WTC11 (cell line): ENCODE measurements at regions not wholly inside any gene's neighbourhood (a gene's known extent, or its start where the extent isn't known, plus 50 kb on each side); places are given as distances from the start of the nearest gene placed in this dataset.

Experiments
- ATAC-seq: fragments of 200-7000 bp; cut with Tn5 transposase; 2 replicates; pipeline ENCODE4 v1.10.0; 2021; ENCODE audit warnings: mild to moderate bottlenecking, moderate library complexity
- CTCF ChIA-PET: fragments of 300-600 bp; sonication (Branson Sonifier 250); formaldehyde crosslinking; loops from one replicate; lab custom pipeline; 2021; ENCODE audit warnings: antibody characterized with exemption; lab: Charles Lee
- POLR2A ChIA-PET: fragments of 350-600 bp; sonication (Branson Sonifier 250); formaldehyde crosslinking; loops from one replicate; lab custom pipeline; 2021; ENCODE audit warnings: antibody characterized with exemption; lab: Charles Lee
- DNase-seq: peaks from one replicate; pipeline ENCODE4 v3.0.0; 2021; ENCODE audit warnings: low spot score
- H3K27ac Mint-ChIP-seq: 2 replicates; pipeline ENCODE4 v1.8.0; 2021; ENCODE audit warnings: mixed read lengths
- H3K27me3 Mint-ChIP-seq: 2 replicates; pipeline ENCODE4 v1.8.0; 2021; ENCODE audit warnings: low read depth, mild to moderate bottlenecking, moderate library complexity, mixed read lengths
- H3K36me3 Mint-ChIP-seq: 2 replicates; pipeline ENCODE4 v1.8.0; 2021; ENCODE audit warnings: mixed read lengths
- H3K4me1 Mint-ChIP-seq: 2 replicates; pipeline ENCODE4 v1.8.0; 2022; ENCODE audit warnings: mixed read lengths
- H3K4me3 Mint-ChIP-seq: 2 replicates; pipeline ENCODE4 v1.8.0; 2021; ENCODE audit warnings: mild to moderate bottlenecking, moderate library complexity, mixed read lengths
- H3K9me3 Mint-ChIP-seq: 2 replicates; pipeline ENCODE4 v1.8.0; 2021; ENCODE audit warnings: mixed read lengths
- EMX1 ChIP-seq: fragments of 250-450 bp; sonication (Bioruptor Pico); IDR thresholded peaks from 2 replicates; pipeline ENCODE4 v1.8.0; 2021; ENCODE audit warnings: mild to moderate bottlenecking
- GRHL2 ChIP-seq: fragments of 250-450 bp; sonication (Bioruptor Pico); IDR thresholded peaks from 2 replicates; pipeline ENCODE4 v1.8.0; 2022; ENCODE audit warnings: mild to moderate bottlenecking, moderate library complexity; ENCODE audit not compliant: insufficient replicate concordance, severe bottlenecking
- GTF2I ChIP-seq: fragments of 250-450 bp; sonication (Bioruptor Pico); conservative IDR thresholded peaks from 2 replicates; pipeline ENCODE4 v1.4.0; 2021; ENCODE audit warnings: mild to moderate bottlenecking
- NFYB ChIP-seq: sonication (generic); formaldehyde crosslinking; conservative IDR thresholded peaks from 2 replicates; pipeline ENCODE4 v1.8.0; 2022; ENCODE audit warnings: low read depth, missing genetic modification reagents
- RORB ChIP-seq: fragments of 250-450 bp; sonication (Bioruptor Pico); IDR thresholded peaks from 2 replicates; pipeline ENCODE4 v1.9.0; 2021; ENCODE audit warnings: mild to moderate bottlenecking
- SMAD3 ChIP-seq: sonication (generic); formaldehyde crosslinking; IDR thresholded peaks from 2 replicates; pipeline ENCODE4 v1.8.0; 2022; ENCODE audit warnings: missing genetic modification reagents, mild to moderate bottlenecking, borderline replicate concordance
- SMAD4 ChIP-seq: sonication (generic); formaldehyde crosslinking; IDR thresholded peaks from 2 replicates; pipeline ENCODE4 v1.8.0; 2022; ENCODE audit warnings: mild to moderate bottlenecking, missing genetic modification reagents
- SP1 ChIP-seq: sonication (generic); formaldehyde crosslinking; conservative IDR thresholded peaks from 2 replicates; pipeline ENCODE4 v1.8.1; 2022; ENCODE audit warnings: missing genetic modification reagents
- ZNF219 ChIP-seq: sonication (generic); formaldehyde crosslinking; IDR thresholded peaks from 2 replicates; pipeline ENCODE4 v1.8.0; 2023; ENCODE audit warnings: missing genetic modification reagents, mild to moderate bottlenecking, borderline replicate concordance
- ZNF232 ChIP-seq: sonication (generic); formaldehyde crosslinking; IDR thresholded peaks from 2 replicates; pipeline ENCODE4 v1.8.0; 2022; ENCODE audit warnings: mild to moderate bottlenecking, missing genetic modification reagents
- TF ChIP-seq, protein P1 (sequence below): sonication (generic); formaldehyde crosslinking; IDR thresholded peaks from 2 replicates; pipeline ENCODE4 v1.8.0; 2022; ENCODE audit warnings: mild to moderate bottlenecking, missing genetic modification reagents
- TF ChIP-seq, protein P2 (sequence below): sonication (generic); formaldehyde crosslinking; IDR thresholded peaks from 2 replicates; pipeline ENCODE4 v1.8.1; 2022; ENCODE audit warnings: low read depth, mild to moderate bottlenecking, moderate library complexity, missing genetic modification reagents, borderline replicate concordance
- TF ChIP-seq, protein P3 (sequence below): fragments of 250-450 bp; sonication (Bioruptor Pico); IDR thresholded peaks from 2 replicates; pipeline ENCODE4 v1.9.0; 2021; ENCODE audit warnings: moderate library complexity, mild to moderate bottlenecking, inconsistent platforms, borderline replicate concordance
- TF ChIP-seq, protein P4 (sequence below): sonication (generic); formaldehyde crosslinking; IDR thresholded peaks from 2 replicates; pipeline ENCODE4 v1.8.0; 2023; ENCODE audit warnings: missing genetic modification reagents
- TF ChIP-seq, protein P5 (sequence below): sonication (generic); formaldehyde crosslinking; IDR thresholded peaks from 2 replicates; pipeline ENCODE4 v1.8.0; 2022; ENCODE audit warnings: missing genetic modification reagents
- TF ChIP-seq, protein P6 (sequence below): sonication (generic); formaldehyde crosslinking; IDR thresholded peaks from 2 replicates; pipeline ENCODE4 v1.8.1; 2023; ENCODE audit warnings: mild to moderate bottlenecking, missing genetic modification reagents, moderate library complexity
- TF ChIP-seq, protein P7 (sequence below): fragments of 200-600 bp; IDR thresholded peaks from 2 replicates; pipeline ENCODE4 v1.8.0; 2022; ENCODE audit warnings: antibody characterized with exemption
- TF ChIP-seq, protein P8 (sequence below): sonication (generic); formaldehyde crosslinking; IDR thresholded peaks from 2 replicates; pipeline ENCODE4 v1.8.0; 2022; ENCODE audit warnings: mild to moderate bottlenecking, missing genetic modification reagents
- TF ChIP-seq, protein P9 (sequence below): sonication (generic); formaldehyde crosslinking; IDR thresholded peaks from 2 replicates; pipeline ENCODE4 v1.8.1; 2022; ENCODE audit warnings: low read depth, missing genetic modification reagents, borderline replicate concordance

DNA sequence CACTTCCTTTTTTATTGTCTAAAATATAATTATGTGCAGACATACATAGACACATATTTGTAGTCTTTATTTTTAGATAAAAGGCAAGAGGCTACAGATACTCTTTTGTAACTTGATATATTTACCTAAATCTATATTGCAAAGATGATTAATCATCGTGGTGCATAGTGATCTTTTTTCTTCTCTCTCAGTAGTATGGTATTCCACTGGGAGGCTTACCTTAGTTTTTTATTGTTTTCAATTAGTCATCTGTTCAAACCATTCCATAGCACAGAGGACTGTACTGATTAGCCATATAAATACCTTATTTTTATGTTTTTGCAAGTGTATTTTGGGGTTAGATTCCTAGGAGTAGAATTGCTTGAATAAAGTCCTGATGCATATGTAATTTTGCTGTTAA, 619.7 kb downstream of the GRXCR1 start:
- H3K36me3 Mint-ChIP-seq: peaks cover 14% of the 10 kb centered on the region

DNA sequence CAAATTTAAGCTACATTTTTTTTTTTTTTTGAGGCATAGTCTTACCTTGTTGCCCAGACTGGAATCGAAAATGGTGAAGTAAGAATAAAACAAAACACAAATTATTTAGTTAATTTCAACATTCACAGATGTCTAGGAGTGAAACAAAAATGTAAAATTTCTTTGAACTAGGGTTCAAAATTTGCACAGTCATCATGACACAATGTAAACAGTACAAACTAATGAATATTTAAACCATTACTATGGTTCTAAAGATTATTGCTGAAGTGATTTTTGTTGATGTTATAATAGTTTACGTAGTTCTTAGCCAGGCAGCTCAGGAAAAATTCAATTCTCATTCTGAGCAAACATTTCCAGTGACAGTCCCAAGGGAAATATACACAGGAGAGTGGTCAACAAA, 633.1 kb downstream of the GRXCR1 start:
- DNase-seq: no peak
- no peak for ATAC-seq
- Mint-ChIP-seq H3K36me3 (peaks cover 3% of the 10 kb centered on the region), H3K27me3 (no peaks in the 10 kb centered on the region; the same call in 1 of the 2 replicates), H3K4me3 (no peak overlapping the region), H3K27ac (no peak overlapping the region), H3K4me1 (0 out of 2 replicates have a peak, but pooled peaks cover 2% of the 10 kb centered on the region), H3K9me3 (peaks cover 5% of the 10 kb centered on the region)
- TF ChIP-seq, protein P1, sequence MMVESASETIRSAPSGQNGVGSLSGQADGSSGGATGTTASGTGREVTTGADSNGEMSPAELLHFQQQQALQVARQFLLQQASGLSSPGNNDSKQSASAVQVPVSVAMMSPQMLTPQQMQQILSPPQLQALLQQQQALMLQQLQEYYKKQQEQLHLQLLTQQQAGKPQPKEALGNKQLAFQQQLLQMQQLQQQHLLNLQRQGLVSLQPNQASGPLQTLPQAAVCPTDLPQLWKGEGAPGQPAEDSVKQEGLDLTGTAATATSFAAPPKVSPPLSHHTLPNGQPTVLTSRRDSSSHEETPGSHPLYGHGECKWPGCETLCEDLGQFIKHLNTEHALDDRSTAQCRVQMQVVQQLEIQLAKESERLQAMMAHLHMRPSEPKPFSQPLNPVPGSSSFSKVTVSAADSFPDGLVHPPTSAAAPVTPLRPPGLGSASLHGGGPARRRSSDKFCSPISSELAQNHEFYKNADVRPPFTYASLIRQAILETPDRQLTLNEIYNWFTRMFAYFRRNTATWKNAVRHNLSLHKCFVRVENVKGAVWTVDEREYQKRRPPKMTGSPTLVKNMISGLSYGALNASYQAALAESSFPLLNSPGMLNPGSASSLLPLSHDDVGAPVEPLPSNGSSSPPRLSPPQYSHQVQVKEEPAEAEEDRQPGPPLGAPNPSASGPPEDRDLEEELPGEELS (CRISPR knock-in tag): no peak
- TF ChIP-seq SP1 (no peak), EMX1 (CRISPR knock-in tag) (no peak), SMAD3 (CRISPR knock-in tag) (no peak), GTF2I (CRISPR knock-in tag) (no peak), RORB (no peak), ZNF232 (CRISPR knock-in tag) (no peak)
- TF ChIP-seq, protein P2, sequence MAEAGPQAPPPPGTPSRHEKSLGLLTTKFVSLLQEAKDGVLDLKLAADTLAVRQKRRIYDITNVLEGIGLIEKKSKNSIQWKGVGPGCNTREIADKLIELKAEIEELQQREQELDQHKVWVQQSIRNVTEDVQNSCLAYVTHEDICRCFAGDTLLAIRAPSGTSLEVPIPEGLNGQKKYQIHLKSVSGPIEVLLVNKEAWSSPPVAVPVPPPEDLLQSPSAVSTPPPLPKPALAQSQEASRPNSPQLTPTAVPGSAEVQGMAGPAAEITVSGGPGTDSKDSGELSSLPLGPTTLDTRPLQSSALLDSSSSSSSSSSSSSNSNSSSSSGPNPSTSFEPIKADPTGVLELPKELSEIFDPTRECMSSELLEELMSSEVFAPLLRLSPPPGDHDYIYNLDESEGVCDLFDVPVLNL: no peak
- TF ChIP-seq, protein P3, sequence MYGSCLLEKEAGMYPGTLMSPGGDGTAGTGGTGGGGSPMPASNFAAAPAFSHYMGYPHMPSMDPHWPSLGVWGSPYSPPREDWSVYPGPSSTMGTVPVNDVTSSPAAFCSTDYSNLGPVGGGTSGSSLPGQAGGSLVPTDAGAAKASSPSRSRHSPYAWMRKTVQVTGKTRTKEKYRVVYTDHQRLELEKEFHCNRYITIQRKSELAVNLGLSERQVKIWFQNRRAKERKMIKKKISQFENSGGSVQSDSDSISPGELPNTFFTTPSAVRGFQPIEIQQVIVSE: no peak
- TF ChIP-seq, protein P4, sequence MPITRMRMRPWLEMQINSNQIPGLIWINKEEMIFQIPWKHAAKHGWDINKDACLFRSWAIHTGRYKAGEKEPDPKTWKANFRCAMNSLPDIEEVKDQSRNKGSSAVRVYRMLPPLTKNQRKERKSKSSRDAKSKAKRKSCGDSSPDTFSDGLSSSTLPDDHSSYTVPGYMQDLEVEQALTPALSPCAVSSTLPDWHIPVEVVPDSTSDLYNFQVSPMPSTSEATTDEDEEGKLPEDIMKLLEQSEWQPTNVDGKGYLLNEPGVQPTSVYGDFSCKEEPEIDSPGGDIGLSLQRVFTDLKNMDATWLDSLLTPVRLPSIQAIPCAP: no peak
- TF ChIP-seq, protein P5, sequence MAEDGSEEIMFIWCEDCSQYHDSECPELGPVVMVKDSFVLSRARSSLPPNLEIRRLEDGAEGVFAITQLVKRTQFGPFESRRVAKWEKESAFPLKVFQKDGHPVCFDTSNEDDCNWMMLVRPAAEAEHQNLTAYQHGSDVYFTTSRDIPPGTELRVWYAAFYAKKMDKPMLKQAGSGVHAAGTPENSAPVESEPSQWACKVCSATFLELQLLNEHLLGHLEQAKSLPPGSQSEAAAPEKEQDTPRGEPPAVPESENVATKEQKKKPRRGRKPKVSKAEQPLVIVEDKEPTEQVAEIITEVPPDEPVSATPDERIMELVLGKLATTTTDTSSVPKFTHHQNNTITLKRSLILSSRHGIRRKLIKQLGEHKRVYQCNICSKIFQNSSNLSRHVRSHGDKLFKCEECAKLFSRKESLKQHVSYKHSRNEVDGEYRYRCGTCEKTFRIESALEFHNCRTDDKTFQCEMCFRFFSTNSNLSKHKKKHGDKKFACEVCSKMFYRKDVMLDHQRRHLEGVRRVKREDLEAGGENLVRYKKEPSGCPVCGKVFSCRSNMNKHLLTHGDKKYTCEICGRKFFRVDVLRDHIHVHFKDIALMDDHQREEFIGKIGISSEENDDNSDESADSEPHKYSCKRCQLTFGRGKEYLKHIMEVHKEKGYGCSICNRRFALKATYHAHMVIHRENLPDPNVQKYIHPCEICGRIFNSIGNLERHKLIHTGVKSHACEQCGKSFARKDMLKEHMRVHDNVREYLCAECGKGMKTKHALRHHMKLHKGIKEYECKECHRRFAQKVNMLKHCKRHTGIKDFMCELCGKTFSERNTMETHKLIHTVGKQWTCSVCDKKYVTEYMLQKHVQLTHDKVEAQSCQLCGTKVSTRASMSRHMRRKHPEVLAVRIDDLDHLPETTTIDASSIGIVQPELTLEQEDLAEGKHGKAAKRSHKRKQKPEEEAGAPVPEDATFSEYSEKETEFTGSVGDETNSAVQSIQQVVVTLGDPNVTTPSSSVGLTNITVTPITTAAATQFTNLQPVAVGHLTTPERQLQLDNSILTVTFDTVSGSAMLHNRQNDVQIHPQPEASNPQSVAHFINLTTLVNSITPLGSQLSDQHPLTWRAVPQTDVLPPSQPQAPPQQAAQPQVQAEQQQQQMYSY (CRISPR knock-in tag): no peak
- POLR2A ChIA-PET: no interaction called here
- CTCF ChIA-PET: no interaction called here

More for the DNA sequence above, 619.7 kb downstream of the GRXCR1 start:
- DNase-seq: no peak
- no peak for ATAC-seq
- no peak overlapping the region for H3K27ac Mint-ChIP-seq
- POLR2A ChIA-PET: no interaction called here
- no peaks in the 10 kb centered on the region for H3K27me3 Mint-ChIP-seq
- no peak overlapping the region for H3K4me3 Mint-ChIP-seq
- H3K4me1 Mint-ChIP-seq: no peaks in the 10 kb centered on the region
- TF ChIP-seq, protein P6, sequence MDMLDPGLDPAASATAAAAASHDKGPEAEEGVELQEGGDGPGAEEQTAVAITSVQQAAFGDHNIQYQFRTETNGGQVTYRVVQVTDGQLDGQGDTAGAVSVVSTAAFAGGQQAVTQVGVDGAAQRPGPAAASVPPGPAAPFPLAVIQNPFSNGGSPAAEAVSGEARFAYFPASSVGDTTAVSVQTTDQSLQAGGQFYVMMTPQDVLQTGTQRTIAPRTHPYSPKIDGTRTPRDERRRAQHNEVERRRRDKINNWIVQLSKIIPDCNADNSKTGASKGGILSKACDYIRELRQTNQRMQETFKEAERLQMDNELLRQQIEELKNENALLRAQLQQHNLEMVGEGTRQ (CRISPR knock-in tag): no peak
- H3K9me3 Mint-ChIP-seq: peaks cover 50% of the 10 kb centered on the region
- CTCF ChIA-PET: no interaction called here

DNA sequence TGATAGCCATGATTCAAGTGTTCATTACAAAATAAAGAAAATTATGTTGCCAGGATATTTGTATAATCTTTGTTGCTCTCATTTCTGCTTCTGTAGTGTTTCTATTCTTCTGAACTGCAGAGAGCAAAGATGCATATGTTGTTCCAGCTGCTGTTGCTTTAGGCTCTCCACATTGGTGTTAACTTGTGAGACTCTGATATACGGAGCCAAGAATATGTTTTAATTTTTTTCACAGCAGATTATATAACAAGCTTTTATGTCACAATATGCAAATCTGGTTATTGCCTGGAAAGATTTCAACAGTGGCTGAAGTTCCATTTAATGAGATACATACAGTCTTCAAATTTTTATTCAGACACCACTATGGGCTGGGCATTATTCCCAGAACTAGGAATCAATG, 655.0 kb downstream of the GRXCR1 start:
- H3K27ac Mint-ChIP-seq: no peak overlapping the region
- no peaks in the 10 kb centered on the region for H3K4me1 Mint-ChIP-seq
- CTCF ChIA-PET: no interaction called here
- DNase-seq (no peak), ATAC-seq (no peak)
- H3K4me3 Mint-ChIP-seq: no peak overlapping the region
- no peaks in the 10 kb centered on the region for H3K27me3 Mint-ChIP-seq
- POLR2A ChIA-PET: no interaction called here
- peaks cover 15% of the 10 kb centered on the region for H3K36me3 Mint-ChIP-seq
- H3K9me3 Mint-ChIP-seq: peaks cover 30% of the 10 kb centered on the region
- TF ChIP-seq, protein P7, sequence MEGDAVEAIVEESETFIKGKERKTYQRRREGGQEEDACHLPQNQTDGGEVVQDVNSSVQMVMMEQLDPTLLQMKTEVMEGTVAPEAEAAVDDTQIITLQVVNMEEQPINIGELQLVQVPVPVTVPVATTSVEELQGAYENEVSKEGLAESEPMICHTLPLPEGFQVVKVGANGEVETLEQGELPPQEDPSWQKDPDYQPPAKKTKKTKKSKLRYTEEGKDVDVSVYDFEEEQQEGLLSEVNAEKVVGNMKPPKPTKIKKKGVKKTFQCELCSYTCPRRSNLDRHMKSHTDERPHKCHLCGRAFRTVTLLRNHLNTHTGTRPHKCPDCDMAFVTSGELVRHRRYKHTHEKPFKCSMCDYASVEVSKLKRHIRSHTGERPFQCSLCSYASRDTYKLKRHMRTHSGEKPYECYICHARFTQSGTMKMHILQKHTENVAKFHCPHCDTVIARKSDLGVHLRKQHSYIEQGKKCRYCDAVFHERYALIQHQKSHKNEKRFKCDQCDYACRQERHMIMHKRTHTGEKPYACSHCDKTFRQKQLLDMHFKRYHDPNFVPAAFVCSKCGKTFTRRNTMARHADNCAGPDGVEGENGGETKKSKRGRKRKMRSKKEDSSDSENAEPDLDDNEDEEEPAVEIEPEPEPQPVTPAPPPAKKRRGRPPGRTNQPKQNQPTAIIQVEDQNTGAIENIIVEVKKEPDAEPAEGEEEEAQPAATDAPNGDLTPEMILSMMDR: no peak
- TF ChIP-seq, protein P8, sequence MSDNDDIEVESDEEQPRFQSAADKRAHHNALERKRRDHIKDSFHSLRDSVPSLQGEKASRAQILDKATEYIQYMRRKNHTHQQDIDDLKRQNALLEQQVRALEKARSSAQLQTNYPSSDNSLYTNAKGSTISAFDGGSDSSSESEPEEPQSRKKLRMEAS: no peak
- no peak for TF ChIP-seq SMAD4 (CRISPR knock-in tag)
- no peak for TF ChIP-seq GRHL2 (CRISPR knock-in tag)
- TF ChIP-seq ZNF219 (CRISPR knock-in tag): no peak
- TF ChIP-seq NFYB (CRISPR knock-in tag): no peak
- TF ChIP-seq EMX1 (CRISPR knock-in tag): no peak
- TF ChIP-seq, protein P9, sequence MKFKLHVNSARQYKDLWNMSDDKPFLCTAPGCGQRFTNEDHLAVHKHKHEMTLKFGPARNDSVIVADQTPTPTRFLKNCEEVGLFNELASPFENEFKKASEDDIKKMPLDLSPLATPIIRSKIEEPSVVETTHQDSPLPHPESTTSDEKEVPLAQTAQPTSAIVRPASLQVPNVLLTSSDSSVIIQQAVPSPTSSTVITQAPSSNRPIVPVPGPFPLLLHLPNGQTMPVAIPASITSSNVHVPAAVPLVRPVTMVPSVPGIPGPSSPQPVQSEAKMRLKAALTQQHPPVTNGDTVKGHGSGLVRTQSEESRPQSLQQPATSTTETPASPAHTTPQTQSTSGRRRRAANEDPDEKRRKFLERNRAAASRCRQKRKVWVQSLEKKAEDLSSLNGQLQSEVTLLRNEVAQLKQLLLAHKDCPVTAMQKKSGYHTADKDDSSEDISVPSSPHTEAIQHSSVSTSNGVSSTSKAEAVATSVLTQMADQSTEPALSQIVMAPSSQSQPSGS (CRISPR knock-in tag): no peak
